ENCODE measurements at regions not wholly inside any gene's neighbourhood (a gene's known extent, or its start where the extent isn't known, plus 50 kb on each side); places are given as distances from the start of the nearest gene placed in this dataset.

- TF ChIP-seq ATF2 (IDR thresholded peaks at IDR 0.05; ENCODE audit: low read length) (no peak), TBP (IDR thresholded peaks at IDR 0.05; ENCODE audit: low read depth, low read length) (no peak), USF2 (IDR thresholded peaks at IDR 0.05; ENCODE audit: low read length) (no peak), JUND (IDR thresholded peaks at IDR 0.05; ENCODE audit: low read length) (no peak)
- TF ChIP-seq, protein P1, sequence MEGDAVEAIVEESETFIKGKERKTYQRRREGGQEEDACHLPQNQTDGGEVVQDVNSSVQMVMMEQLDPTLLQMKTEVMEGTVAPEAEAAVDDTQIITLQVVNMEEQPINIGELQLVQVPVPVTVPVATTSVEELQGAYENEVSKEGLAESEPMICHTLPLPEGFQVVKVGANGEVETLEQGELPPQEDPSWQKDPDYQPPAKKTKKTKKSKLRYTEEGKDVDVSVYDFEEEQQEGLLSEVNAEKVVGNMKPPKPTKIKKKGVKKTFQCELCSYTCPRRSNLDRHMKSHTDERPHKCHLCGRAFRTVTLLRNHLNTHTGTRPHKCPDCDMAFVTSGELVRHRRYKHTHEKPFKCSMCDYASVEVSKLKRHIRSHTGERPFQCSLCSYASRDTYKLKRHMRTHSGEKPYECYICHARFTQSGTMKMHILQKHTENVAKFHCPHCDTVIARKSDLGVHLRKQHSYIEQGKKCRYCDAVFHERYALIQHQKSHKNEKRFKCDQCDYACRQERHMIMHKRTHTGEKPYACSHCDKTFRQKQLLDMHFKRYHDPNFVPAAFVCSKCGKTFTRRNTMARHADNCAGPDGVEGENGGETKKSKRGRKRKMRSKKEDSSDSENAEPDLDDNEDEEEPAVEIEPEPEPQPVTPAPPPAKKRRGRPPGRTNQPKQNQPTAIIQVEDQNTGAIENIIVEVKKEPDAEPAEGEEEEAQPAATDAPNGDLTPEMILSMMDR (IDR thresholded peaks at IDR 0.05; ENCODE audit: control extremely low read depth in 1 of 3, insufficient read depth in 1 of 3, low read depth in 1 of 3, low read length in 3 of 3): no peak
These were observed 271.7 kb downstream of the SNX10 start for GRCh38 chr7:26563406-26563805.
